ENCODE measurements at regions not wholly inside any gene's neighbourhood (a gene's known extent, or its start where the extent isn't known, plus 50 kb on each side); places are given as distances from the start of the nearest gene placed in this dataset.

DNA sequence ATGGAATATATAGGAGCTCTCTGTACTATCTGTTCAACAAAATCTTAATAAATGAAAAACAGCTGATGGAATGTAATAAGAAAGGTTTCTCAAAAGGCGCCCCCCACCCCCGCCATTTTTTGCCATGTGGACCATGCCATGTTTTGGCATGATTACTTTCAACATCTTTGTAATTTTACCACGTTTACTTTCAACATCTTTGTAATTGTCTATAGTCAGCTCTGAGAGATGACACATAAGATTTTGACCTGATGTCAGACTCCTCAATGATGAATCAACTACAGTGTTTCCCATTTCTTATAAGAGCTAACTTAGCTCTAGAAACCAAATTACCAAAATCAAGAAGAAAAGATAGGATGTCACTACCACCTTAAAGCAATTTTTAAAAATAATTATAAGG lies 144.9 kb upstream of the AHR start:
- Histone ChIP-seq H3K79me2 (no peaks in the 10 kb centered on the region), H3K4me3 (ENCODE audit: low read depth, low read length) (no peak overlapping the region), H3K36me3 (ENCODE audit: control insufficient read depth, insufficient read depth, low read length) (no peaks in the 10 kb centered on the region), H3K4me2 (ENCODE audit: low read length) (no peak overlapping the region), H2AFZ (no peak overlapping the region), H3K27ac (no peak overlapping the region), H3K27me3 (ENCODE audit: control insufficient read depth, insufficient read depth, low read length) (no peaks in the 10 kb centered on the region), H3K9me3 (ENCODE audit: control insufficient read depth, low read length) (no peaks in the 10 kb centered on the region), H3K4me1 (no peaks in the 10 kb centered on the region), H3K9ac (no peak overlapping the region)
- TF ChIP-seq, protein P1, sequence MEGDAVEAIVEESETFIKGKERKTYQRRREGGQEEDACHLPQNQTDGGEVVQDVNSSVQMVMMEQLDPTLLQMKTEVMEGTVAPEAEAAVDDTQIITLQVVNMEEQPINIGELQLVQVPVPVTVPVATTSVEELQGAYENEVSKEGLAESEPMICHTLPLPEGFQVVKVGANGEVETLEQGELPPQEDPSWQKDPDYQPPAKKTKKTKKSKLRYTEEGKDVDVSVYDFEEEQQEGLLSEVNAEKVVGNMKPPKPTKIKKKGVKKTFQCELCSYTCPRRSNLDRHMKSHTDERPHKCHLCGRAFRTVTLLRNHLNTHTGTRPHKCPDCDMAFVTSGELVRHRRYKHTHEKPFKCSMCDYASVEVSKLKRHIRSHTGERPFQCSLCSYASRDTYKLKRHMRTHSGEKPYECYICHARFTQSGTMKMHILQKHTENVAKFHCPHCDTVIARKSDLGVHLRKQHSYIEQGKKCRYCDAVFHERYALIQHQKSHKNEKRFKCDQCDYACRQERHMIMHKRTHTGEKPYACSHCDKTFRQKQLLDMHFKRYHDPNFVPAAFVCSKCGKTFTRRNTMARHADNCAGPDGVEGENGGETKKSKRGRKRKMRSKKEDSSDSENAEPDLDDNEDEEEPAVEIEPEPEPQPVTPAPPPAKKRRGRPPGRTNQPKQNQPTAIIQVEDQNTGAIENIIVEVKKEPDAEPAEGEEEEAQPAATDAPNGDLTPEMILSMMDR (IDR thresholded peaks at IDR 0.05) = no peak

- Histone ChIP-seq H3K9me3 (ENCODE audit: control insufficient read depth, low read length) (no peaks in the 10 kb centered on the region), H3K4me3 (ENCODE audit: low read depth, low read length) (no peak overlapping the region), H3K27me3 (ENCODE audit: control insufficient read depth, insufficient read depth, low read length) (no peaks in the 10 kb centered on the region), H3K9ac (no peak overlapping the region), H3K36me3 (ENCODE audit: control insufficient read depth, insufficient read depth, low read length) (no peaks in the 10 kb centered on the region), H3K27ac (no peak overlapping the region), H2AFZ (no peak overlapping the region), H3K4me1 (no peaks in the 10 kb centered on the region), H3K4me2 (ENCODE audit: low read length) (no peak overlapping the region), H3K79me2 (no peaks in the 10 kb centered on the region)
- TF ChIP-seq, protein P1 (IDR thresholded peaks at IDR 0.05) = no peak
Measured at GRCh38 chr7:17155529-17155928, 142.9 kb upstream of the AHR start.

DNA sequence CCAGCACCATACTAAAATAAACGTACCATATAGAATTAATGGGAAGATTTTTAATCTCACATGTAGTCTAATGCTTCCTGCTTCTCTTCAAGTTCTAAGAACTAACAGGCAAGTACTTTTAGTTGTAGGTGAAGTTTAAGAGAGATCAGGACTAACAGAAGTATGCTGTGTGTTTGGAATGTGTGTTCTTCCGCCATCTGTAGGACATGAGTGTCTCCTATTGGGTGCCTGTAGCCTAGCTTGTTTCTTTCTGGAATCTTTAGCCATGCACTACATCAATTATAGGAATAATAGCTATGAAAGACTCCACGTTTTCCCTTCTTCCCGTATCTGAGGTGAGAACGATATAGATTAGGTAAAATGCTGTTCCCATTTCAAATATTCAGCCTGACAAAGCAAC lies 140.2 kb upstream of the AHR start:
- H3K4me2 ChIP-seq (ENCODE audit: low read length) = no peak overlapping the region
- H3K27ac ChIP-seq = no peak overlapping the region
- H3K4me1 ChIP-seq = no peaks in the 10 kb centered on the region
- no peaks in the 10 kb centered on the region for H3K9me3 ChIP-seq (ENCODE audit: control insufficient read depth, low read length)
- TF ChIP-seq, protein P1 (IDR thresholded peaks at IDR 0.05) = no peak
- H3K27me3 ChIP-seq (ENCODE audit: control insufficient read depth, insufficient read depth, low read length) = no peaks in the 10 kb centered on the region
- no peaks in the 10 kb centered on the region for H3K79me2 ChIP-seq
- H3K36me3 ChIP-seq (ENCODE audit: control insufficient read depth, insufficient read depth, low read length) = no peaks in the 10 kb centered on the region
- no peak overlapping the region for H3K4me3 ChIP-seq (ENCODE audit: low read depth, low read length)
- no peak overlapping the region for H3K9ac ChIP-seq
- H2AFZ ChIP-seq = no peak overlapping the region

- H3K27ac ChIP-seq = no peak overlapping the region
- no peak overlapping the region for H3K9ac ChIP-seq
- H3K79me2 ChIP-seq = no peaks in the 10 kb centered on the region
- H3K4me2 ChIP-seq (ENCODE audit: low read length) = no peak overlapping the region
- TF ChIP-seq, protein P1 (IDR thresholded peaks at IDR 0.05) = no peak
- no peak overlapping the region for H2AFZ ChIP-seq
- H3K4me3 ChIP-seq (ENCODE audit: low read depth, low read length) = no peak overlapping the region
- H3K27me3 ChIP-seq (ENCODE audit: control insufficient read depth, insufficient read depth, low read length) = no peaks in the 10 kb centered on the region
- no peaks in the 10 kb centered on the region for H3K36me3 ChIP-seq (ENCODE audit: control insufficient read depth, insufficient read depth, low read length)
- no peaks in the 10 kb centered on the region for H3K4me1 ChIP-seq
- no peaks in the 10 kb centered on the region for H3K9me3 ChIP-seq (ENCODE audit: control insufficient read depth, low read length)
Measured at GRCh38 chr7:17159500-17160037, 138.9 kb upstream of the AHR start.

DNA sequence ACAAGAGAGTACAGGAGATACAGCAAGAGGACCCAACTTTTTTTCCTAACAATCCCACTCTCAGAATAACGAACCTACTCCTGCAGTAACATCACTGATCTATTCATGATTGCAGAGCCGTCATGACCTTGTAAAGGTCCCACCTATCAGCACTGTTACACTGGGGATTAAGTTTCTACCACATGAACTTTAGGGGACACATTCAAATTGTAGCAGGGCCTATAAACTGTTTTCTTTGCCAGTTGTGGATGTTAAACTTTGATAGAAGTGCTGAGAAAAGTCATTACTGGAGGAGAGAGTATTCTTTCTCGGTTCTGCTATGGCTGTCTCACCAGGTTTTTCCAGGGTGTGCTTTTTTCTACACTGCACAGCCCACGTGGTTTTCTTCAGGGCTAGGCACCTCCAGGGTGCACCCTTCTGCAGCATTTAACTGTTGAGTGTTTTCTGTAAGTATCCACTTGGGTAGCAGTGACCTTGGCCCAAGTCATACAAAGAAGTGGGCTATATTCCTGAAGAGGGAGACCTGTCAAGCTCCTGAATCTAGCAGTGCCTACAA lies 131.6 kb upstream of the AHR start:
- H3K27me3 ChIP-seq (ENCODE audit: control insufficient read depth, insufficient read depth, low read length) = no peaks in the 10 kb centered on the region
- H3K27ac ChIP-seq = no peak overlapping the region
- no peak overlapping the region for H3K9ac ChIP-seq
- H3K4me3 ChIP-seq (ENCODE audit: low read depth, low read length) = no peak overlapping the region
- H3K9me3 ChIP-seq (ENCODE audit: control insufficient read depth, low read length) = no peaks in the 10 kb centered on the region
- H3K79me2 ChIP-seq = no peaks in the 10 kb centered on the region
- no peaks in the 10 kb centered on the region for H3K4me1 ChIP-seq
- TF ChIP-seq, protein P1 (IDR thresholded peaks at IDR 0.05) = no peak
- H3K4me2 ChIP-seq (ENCODE audit: low read length) = no peak overlapping the region
- no peak overlapping the region for H2AFZ ChIP-seq
- no peaks in the 10 kb centered on the region for H3K36me3 ChIP-seq (ENCODE audit: control insufficient read depth, insufficient read depth, low read length)

Measured in parathyroid adenoma (tissue), 2 donors.